ENCODE measurements at regions not wholly inside any gene's neighbourhood (a gene's known extent, or its start where the extent isn't known, plus 50 kb on each side); places are given as distances from the start of the nearest gene placed in this dataset.

DNA sequence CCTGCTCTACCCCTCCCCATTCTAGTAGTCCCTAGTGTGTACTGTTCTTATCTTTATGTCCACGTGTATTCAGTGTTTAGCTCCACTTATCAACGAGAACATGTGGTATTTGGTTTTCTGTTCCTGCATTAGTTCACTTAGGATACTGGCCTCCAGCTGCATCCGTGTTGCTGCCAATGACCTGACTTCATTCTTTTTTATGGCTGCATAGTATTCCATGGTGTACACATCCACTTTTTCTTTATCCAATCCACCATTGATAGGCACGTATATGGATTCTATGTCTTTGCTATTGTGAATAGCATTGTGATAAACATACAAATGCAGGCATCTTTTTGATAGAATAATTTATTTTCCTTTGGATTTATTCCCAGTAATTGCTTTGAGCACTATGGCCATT lies 327.7 kb downstream of the DUSP6 start:
- H2BK120ac ChIP-seq (ENCODE audit: low read depth, low read length), result no peak overlapping the region
- H3K4ac ChIP-seq (ENCODE audit: low read depth in 1 of 2, low read length in 2 of 2), result no peak overlapping the region
- H3K4me1 ChIP-seq (ENCODE audit: control insufficient read depth, insufficient read depth, low read depth, low read length), result no peaks in the 10 kb centered on the region
- no peak overlapping the region for H2AFZ ChIP-seq (ENCODE audit: low read depth, low read length)
- H2BK12ac ChIP-seq (ENCODE audit: low read length in 2 of 2), result no peak overlapping the region
- H2BK5ac ChIP-seq (ENCODE audit: low read depth, low read length, poor library complexity, severe bottlenecking), result no peak overlapping the region
- H4K91ac ChIP-seq (ENCODE audit: low read length), result no peak overlapping the region
- H2AK5ac ChIP-seq (ENCODE audit: low read length, severe bottlenecking), result no peak overlapping the region
- no peak overlapping the region for H2BK15ac ChIP-seq (ENCODE audit: low read depth, poor library complexity, severe bottlenecking)
- H3K79me1 ChIP-seq (replicated peaks; ENCODE audit: low read length, poor library complexity, severe bottlenecking), result no peaks in the 10 kb centered on the region
- H3K14ac ChIP-seq (ENCODE audit: low read length in 2 of 2), result no peak overlapping the region
- no peaks in the 10 kb centered on the region for H3K9me3 ChIP-seq (ENCODE audit: control insufficient read depth, low read length)
- no peak overlapping the region for H3K27ac ChIP-seq (ENCODE audit: low read length, poor library complexity, severe bottlenecking)
- H3K9ac ChIP-seq (ENCODE audit: low read length), result no peak overlapping the region
- H3K23ac ChIP-seq (ENCODE audit: low read length in 2 of 2), result no peak overlapping the region
- H3K4me3 ChIP-seq (ENCODE audit: insufficient read depth in 1 of 2, low read depth in 1 of 2, low read length in 2 of 2), result no peak overlapping the region
- DNase-seq, result no peak
- H3K36me3 ChIP-seq (ENCODE audit: control insufficient read depth in 1 of 2, insufficient read depth in 2 of 2, low read depth in 1 of 2, low read length in 2 of 2), result no peaks in the 10 kb centered on the region
- no peak overlapping the region for H3K18ac ChIP-seq (ENCODE audit: low read depth in 1 of 2, low read length in 2 of 2)
- 100% methylated on average over 3 of the region's 4 CpGs for WGBS
- no peak overlapping the region for H3K4me2 ChIP-seq (ENCODE audit: low read length, poor library complexity, severe bottlenecking)
- no peaks in the 10 kb centered on the region for H3K27me3 ChIP-seq (ENCODE audit: control insufficient read depth in 1 of 2, insufficient read depth in 1 of 2, low read length in 2 of 2)
- H4K8ac ChIP-seq (ENCODE audit: low read length), result no peak overlapping the region

DNA sequence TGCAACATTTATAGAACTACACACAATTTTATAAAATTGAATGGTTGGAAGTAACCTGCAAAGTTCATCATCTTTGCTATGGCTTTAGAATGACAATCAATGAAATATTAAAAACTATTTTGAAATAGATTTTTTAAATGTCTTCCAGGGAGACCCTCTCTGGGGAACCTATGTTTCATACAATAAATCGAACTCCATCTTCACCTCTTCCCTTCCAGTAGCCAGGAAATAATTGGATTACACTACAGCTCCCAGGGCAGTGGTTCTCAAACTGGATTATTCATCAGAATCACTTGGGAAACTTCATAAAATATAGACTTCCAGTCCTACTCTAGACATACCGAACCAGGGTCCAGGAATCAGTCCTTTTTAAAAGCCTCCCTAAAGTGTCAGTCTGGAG lies 328.4 kb downstream of the DUSP6 start:
- 94% methylated on average over 2 of the region's 2 CpGs for WGBS
- Histone ChIP-seq H3K27me3 (ENCODE audit: control insufficient read depth in 1 of 2, insufficient read depth in 1 of 2, low read length in 2 of 2) (no peaks in the 10 kb centered on the region), H2BK15ac (ENCODE audit: low read depth, poor library complexity, severe bottlenecking) (no peak overlapping the region)

DNA sequence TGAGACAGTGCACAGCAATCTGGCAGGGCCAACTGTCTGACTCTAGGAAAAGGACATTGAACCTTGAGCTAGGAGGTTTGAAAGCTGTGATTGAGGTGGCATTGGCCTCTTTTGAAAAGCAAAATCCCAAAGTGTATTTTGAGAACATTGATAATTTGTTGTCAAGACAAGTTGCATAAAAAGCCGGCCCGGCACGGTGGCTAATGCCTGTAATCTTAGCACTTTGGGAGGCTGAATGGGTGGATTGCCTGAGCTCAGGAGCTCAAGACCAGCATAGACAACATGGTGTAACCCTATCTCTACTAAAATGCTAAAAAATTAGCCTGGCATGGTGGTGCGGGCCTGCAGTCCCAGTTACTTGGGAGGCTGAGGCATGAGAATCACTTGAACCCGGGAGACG lies 331.6 kb downstream of the DUSP6 start:
- no peak overlapping the region for H3K4me3 ChIP-seq (ENCODE audit: insufficient read depth in 1 of 2, low read depth in 1 of 2, low read length in 2 of 2)
- H3K9me3 ChIP-seq (ENCODE audit: control insufficient read depth, low read length), result no peaks in the 10 kb centered on the region
- no peak overlapping the region for H3K14ac ChIP-seq (ENCODE audit: low read length in 2 of 2)
- H4K91ac ChIP-seq (ENCODE audit: low read length), result no peak overlapping the region
- no peak overlapping the region for H2AFZ ChIP-seq (ENCODE audit: low read depth, low read length)
- no peak overlapping the region for H3K4me2 ChIP-seq (ENCODE audit: low read length, poor library complexity, severe bottlenecking)
- no peak overlapping the region for H2BK12ac ChIP-seq (ENCODE audit: low read length in 2 of 2)
- H3K79me1 ChIP-seq (replicated peaks; ENCODE audit: low read length, poor library complexity, severe bottlenecking), result no peaks in the 10 kb centered on the region
- H2BK15ac ChIP-seq (ENCODE audit: low read depth, poor library complexity, severe bottlenecking), result no peak overlapping the region
- H3K9ac ChIP-seq (ENCODE audit: low read length), result no peak overlapping the region
- peaks cover 3% of the 10 kb centered on the region for H3K4me1 ChIP-seq (ENCODE audit: control insufficient read depth, insufficient read depth, low read depth, low read length)
- H3K18ac ChIP-seq (ENCODE audit: low read depth in 1 of 2, low read length in 2 of 2), result no peak overlapping the region
- no peak for DNase-seq
- no peak overlapping the region for H2BK5ac ChIP-seq (ENCODE audit: low read depth, low read length, poor library complexity, severe bottlenecking)
- 100% methylated on average over 5 of the region's 6 CpGs for WGBS
- H2BK120ac ChIP-seq (ENCODE audit: low read depth, low read length), result no peak overlapping the region
- H4K8ac ChIP-seq (ENCODE audit: low read length), result no peak overlapping the region
- no peaks in the 10 kb centered on the region for H3K27me3 ChIP-seq (ENCODE audit: control insufficient read depth in 1 of 2, insufficient read depth in 1 of 2, low read length in 2 of 2)
- H2AK5ac ChIP-seq (ENCODE audit: low read length, severe bottlenecking), result no peak overlapping the region
- no peak overlapping the region for H3K4ac ChIP-seq (ENCODE audit: low read depth in 1 of 2, low read length in 2 of 2)
- no peak overlapping the region for H3K27ac ChIP-seq (ENCODE audit: low read length, poor library complexity, severe bottlenecking)
- H3K23ac ChIP-seq (ENCODE audit: low read length in 2 of 2), result no peak overlapping the region
- H3K36me3 ChIP-seq (ENCODE audit: control insufficient read depth in 1 of 2, insufficient read depth in 2 of 2, low read depth in 1 of 2, low read length in 2 of 2), result no peaks in the 10 kb centered on the region

More for the DNA sequence above, 328.4 kb downstream of the DUSP6 start:
- DNase-seq, result no peak
- Histone ChIP-seq H3K9me3 (ENCODE audit: control insufficient read depth, low read length) (no peaks in the 10 kb centered on the region), H2AK5ac (ENCODE audit: low read length, severe bottlenecking) (no peak overlapping the region), H2AFZ (ENCODE audit: low read depth, low read length) (no peak overlapping the region), H3K36me3 (ENCODE audit: control insufficient read depth in 1 of 2, insufficient read depth in 2 of 2, low read depth in 1 of 2, low read length in 2 of 2) (no peaks in the 10 kb centered on the region), H3K18ac (ENCODE audit: low read depth in 1 of 2, low read length in 2 of 2) (no peak overlapping the region), H3K23ac (ENCODE audit: low read length in 2 of 2) (no peak overlapping the region), H2BK120ac (ENCODE audit: low read depth, low read length) (no peak overlapping the region), H3K4me1 (ENCODE audit: control insufficient read depth, insufficient read depth, low read depth, low read length) (no peaks in the 10 kb centered on the region), H3K4me3 (ENCODE audit: insufficient read depth in 1 of 2, low read depth in 1 of 2, low read length in 2 of 2) (no peak overlapping the region), H3K14ac (ENCODE audit: low read length in 2 of 2) (no peak overlapping the region), H2BK12ac (ENCODE audit: low read length in 2 of 2) (no peak overlapping the region), H3K4me2 (ENCODE audit: low read length, poor library complexity, severe bottlenecking) (no peak overlapping the region), H4K91ac (ENCODE audit: low read length) (no peak overlapping the region), H3K27ac (ENCODE audit: low read length, poor library complexity, severe bottlenecking) (no peak overlapping the region), H2BK5ac (ENCODE audit: low read depth, low read length, poor library complexity, severe bottlenecking) (no peak overlapping the region), H4K8ac (ENCODE audit: low read length) (no peak overlapping the region), H3K9ac (ENCODE audit: low read length) (no peak overlapping the region), H3K79me1 (replicated peaks; ENCODE audit: low read length, poor library complexity, severe bottlenecking) (no peaks in the 10 kb centered on the region), H3K4ac (ENCODE audit: low read depth in 1 of 2, low read length in 2 of 2) (no peak overlapping the region)

DNA sequence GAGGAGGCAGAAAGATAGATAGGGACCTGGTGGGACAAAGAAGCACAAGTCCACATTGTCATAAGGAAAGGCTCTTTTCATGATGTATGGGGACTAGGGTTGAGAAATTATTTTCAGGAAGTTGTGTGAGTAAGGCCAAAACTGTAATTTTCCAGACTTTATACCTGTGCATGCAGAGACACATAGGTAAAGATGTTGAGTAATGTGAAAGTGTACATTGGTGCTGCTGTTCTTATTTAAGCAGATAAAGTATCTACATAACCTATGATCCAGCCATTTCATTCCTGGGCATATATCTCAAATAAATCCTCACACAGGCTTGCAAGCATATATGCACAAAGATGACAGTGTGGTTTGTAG lies 332.2 kb downstream of the DUSP6 start:
- Histone ChIP-seq H2BK12ac (ENCODE audit: low read length in 2 of 2) (no peak overlapping the region), H3K27me3 (ENCODE audit: control insufficient read depth in 1 of 2, insufficient read depth in 1 of 2, low read length in 2 of 2) (no peaks in the 10 kb centered on the region), H2BK120ac (ENCODE audit: low read depth, low read length) (no peak overlapping the region), H4K8ac (ENCODE audit: low read length) (no peak overlapping the region), H3K23ac (ENCODE audit: low read length in 2 of 2) (no peak overlapping the region), H3K36me3 (ENCODE audit: control insufficient read depth in 1 of 2, insufficient read depth in 2 of 2, low read depth in 1 of 2, low read length in 2 of 2) (no peaks in the 10 kb centered on the region), H2BK15ac (ENCODE audit: low read depth, poor library complexity, severe bottlenecking) (no peak overlapping the region), H3K9me3 (ENCODE audit: control insufficient read depth, low read length) (no peaks in the 10 kb centered on the region), H3K9ac (ENCODE audit: low read length) (peak overlapping the region; percentile 79), H3K79me1 (replicated peaks; ENCODE audit: low read length, poor library complexity, severe bottlenecking) (no peaks in the 10 kb centered on the region), H2BK5ac (ENCODE audit: low read depth, low read length, poor library complexity, severe bottlenecking) (no peak overlapping the region), H3K27ac (ENCODE audit: low read length, poor library complexity, severe bottlenecking) (no peak overlapping the region), H2AFZ (ENCODE audit: low read depth, low read length) (no peak overlapping the region), H2AK5ac (ENCODE audit: low read length, severe bottlenecking) (no peak overlapping the region), H3K18ac (ENCODE audit: low read depth in 1 of 2, low read length in 2 of 2) (no peak overlapping the region), H4K91ac (ENCODE audit: low read length) (no peak overlapping the region), H3K4me3 (ENCODE audit: insufficient read depth in 1 of 2, low read depth in 1 of 2, low read length in 2 of 2) (peak overlapping the region in 1 of 2 experiments; percentile 74), H3K4ac (ENCODE audit: low read depth in 1 of 2, low read length in 2 of 2) (no peak overlapping the region), H3K4me1 (ENCODE audit: control insufficient read depth, insufficient read depth, low read depth, low read length) (peaks cover 3% of the 10 kb centered on the region), H3K14ac (ENCODE audit: low read length in 2 of 2) (no peak overlapping the region), H3K4me2 (ENCODE audit: low read length, poor library complexity, severe bottlenecking) (no peak overlapping the region)
- DNase-seq, result no peak
